DOHH2 (cell line): ENCODE measurements at regions not wholly inside any gene's neighbourhood (a gene's known extent, or its start where the extent isn't known, plus 50 kb on each side); places are given as distances from the start of the nearest gene placed in this dataset.

ENCODE experiments used
- H3F3A ChIP-seq: fragments of 200-600 bp; sonication (generic), shearing (Covaris generic); 2 replicates; pipeline ENCODE4 v1.6.0; 2016; ENCODE audit warnings: antibody characterized with exemption, mild to moderate bottlenecking; ENCODE audit not compliant: control insufficient read depth, insufficient read depth
- H3K27ac ChIP-seq: fragments of 200-600 bp; sonication (generic); 2 replicates; pipeline ENCODE4 v1.5.1; 2014; ENCODE audit warnings: low read depth, mild to moderate bottlenecking, low read length, moderate library complexity
- H3K27me3 ChIP-seq: fragments of 200-600 bp; sonication (generic); 2 replicates; pipeline ENCODE4 v1.6.1; 2014; ENCODE audit warnings: mild to moderate bottlenecking, low read length, mixed read lengths; ENCODE audit not compliant: control insufficient read depth
- H3K36me3 ChIP-seq: fragments of 200-600 bp; sonication (generic); 2 replicates; pipeline ENCODE4 v1.6.1; 2014; ENCODE audit warnings: mild to moderate bottlenecking, low read length, moderate library complexity, mixed read lengths; ENCODE audit not compliant: control insufficient read depth
- H3K4me1 ChIP-seq: fragments of 200-600 bp; sonication (generic); 2 replicates; pipeline ENCODE4 v1.6.1; 2014; ENCODE audit warnings: mild to moderate bottlenecking, low read length, mixed read lengths; ENCODE audit not compliant: control insufficient read depth
- H3K4me2 ChIP-seq: fragments of 200-600 bp; sonication (generic); 2 replicates; pipeline ENCODE4 v1.6.0; 2014; ENCODE audit warnings: mild to moderate bottlenecking, low read length, moderate library complexity
- H3K4me3 ChIP-seq: fragments of 200-600 bp; sonication (generic); 2 replicates; pipeline ENCODE4 v1.5.1; 2014; ENCODE audit warnings: mild to moderate bottlenecking, low read length, mixed read lengths
- H3K79me2 ChIP-seq: fragments of 200-600 bp; sonication (generic); 2 replicates; pipeline ENCODE4 v1.6.1; 2014; ENCODE audit warnings: mild to moderate bottlenecking, low read length, mixed read lengths; ENCODE audit not compliant: control insufficient read depth
- H3K9me2 ChIP-seq: fragments of 200-600 bp; sonication (generic); replicated peaks from 2 replicates; pipeline ENCODE4 v1.6.1; 2014; ENCODE audit warnings: mild to moderate bottlenecking, low read length, mixed read lengths; ENCODE audit not compliant: control insufficient read depth
- H3K9me3 ChIP-seq: fragments of 200-600 bp; sonication (generic); 2 replicates; pipeline ENCODE4 v1.6.1; 2014; ENCODE audit warnings: antibody characterized with exemption, low read length, mixed read lengths; ENCODE audit not compliant: control insufficient read depth, insufficient read depth
- H4K20me1 ChIP-seq: fragments of 200-600 bp; sonication (generic); 2 replicates; pipeline ENCODE4 v1.6.0; 2014; ENCODE audit warnings: low read depth, mild to moderate bottlenecking, antibody characterized with exemption, low read length, moderate library complexity; ENCODE audit not compliant: control insufficient read depth, insufficient read depth
- CTCF ChIP-seq: fragments of 200-600 bp; sonication (generic); IDR thresholded peaks from one replicate; pipeline ENCODE4 v1.5.1; 2014; ENCODE audit warnings: antibody characterized with exemption, mild to moderate bottlenecking, low read depth, low read length; ENCODE audit not compliant: poor library complexity, severe bottlenecking
- EZH2phosphoT487 ChIP-seq: fragments of 200-600 bp; sonication (generic); IDR thresholded peaks from 2 replicates; pipeline ENCODE4 v1.6.1; 2017; ENCODE audit warnings: borderline replicate concordance, mild to moderate bottlenecking, antibody characterized with exemption, low read length, moderate library complexity, mixed read lengths

- Histone ChIP-seq H4K20me1 (no peaks in the 10 kb centered on the region), H3K4me1 (no peaks in the 10 kb centered on the region), H3K79me2 (no peaks in the 10 kb centered on the region), H3K9me3 (no peaks in the 10 kb centered on the region), H3K4me2 (no peak overlapping the region), H3K27ac (no peak overlapping the region), H3F3A (no peaks in the 10 kb centered on the region), H3K36me3 (no peaks in the 10 kb centered on the region), H3K4me3 (no peak overlapping the region), H3K9me2 (no peaks in the 10 kb centered on the region), H3K27me3 (no peaks in the 10 kb centered on the region)
- TF ChIP-seq EZH2phosphoT487 (no peak), CTCF (no peak)
Observed at GRCh38 chr2:176392249-176392648, 123.0 kb downstream of the MTX2 start.

GRCh38 chr2:176392744-176393414 is 123.6 kb downstream of the MTX2 start:
- no peaks in the 10 kb centered on the region for H3K4me1 ChIP-seq
- H3K4me3 ChIP-seq: no peak overlapping the region
- H4K20me1 ChIP-seq: no peaks in the 10 kb centered on the region
- H3F3A ChIP-seq: no peaks in the 10 kb centered on the region
- no peak overlapping the region for H3K27ac ChIP-seq
- no peak overlapping the region for H3K4me2 ChIP-seq
- H3K27me3 ChIP-seq: no peaks in the 10 kb centered on the region
- no peaks in the 10 kb centered on the region for H3K36me3 ChIP-seq
- H3K9me3 ChIP-seq: no peaks in the 10 kb centered on the region
- TF ChIP-seq EZH2phosphoT487 (no peak), CTCF (no peak)
- H3K9me2 ChIP-seq: no peaks in the 10 kb centered on the region
- no peaks in the 10 kb centered on the region for H3K79me2 ChIP-seq

GRCh38 chr2:176395273-176395854 is 126.1 kb downstream of the MTX2 start:
- no peak overlapping the region for H3K4me3 ChIP-seq
- no peak overlapping the region for H3K4me2 ChIP-seq
- no peaks in the 10 kb centered on the region for H3K9me2 ChIP-seq
- H3K27me3 ChIP-seq: no peaks in the 10 kb centered on the region
- H3K4me1 ChIP-seq: no peaks in the 10 kb centered on the region
- no peaks in the 10 kb centered on the region for H3K36me3 ChIP-seq
- H3K27ac ChIP-seq: no peak overlapping the region
- no peaks in the 10 kb centered on the region for H4K20me1 ChIP-seq
- H3K79me2 ChIP-seq: no peaks in the 10 kb centered on the region
- TF ChIP-seq EZH2phosphoT487 (no peak), CTCF (no peak)
- no peaks in the 10 kb centered on the region for H3K9me3 ChIP-seq
- no peaks in the 10 kb centered on the region for H3F3A ChIP-seq
